HEK293 (cell line): ENCODE measurements at regions not wholly inside any gene's neighbourhood (a gene's known extent, or its start where the extent isn't known, plus 50 kb on each side); places are given as distances from the start of the nearest gene placed in this dataset.

ENCODE experiments used
- CTCF ChIA-PET: fragments of 350-600 bp; formaldehyde crosslinking; extraction: SDS; loops from one replicate; lab custom pipeline; 2021; ENCODE audit warnings: antibody characterized with exemption; lab: Yijun Ruan, JAX
- POLR2A ChIA-PET: fragments of 300-600 bp; formaldehyde crosslinking; extraction: SDS; loops from one replicate; lab custom pipeline; 2020; ENCODE audit warnings: antibody characterized with exemption, inconsistent platforms; lab: Yijun Ruan, JAX
- H3K27ac ChIP-seq: fragments of 200-500 bp; sonication (Bioruptor generic); 2 replicates; pipeline ENCODE4 v1.5.1; 2014; ENCODE audit warnings: low read depth, low read length, control low read depth, inconsistent platforms; ENCODE audit errors: extremely low read depth
- H3K36me3 ChIP-seq, 2 experiments: fragments of 200-500 bp in 1 of 2; sonication (Bioruptor generic) in 1 of 2; 1 replicate in 1 of 2; 2 replicates in 1 of 2; pipeline ENCODE4 v1.5.1; 2014 to 2017; ENCODE audit warnings: inconsistent platforms in 2 of 2, low read length in 2 of 2; ENCODE audit not compliant: control insufficient read depth in 2 of 2, insufficient read depth in 1 of 2
- H3K4me1 ChIP-seq: fragments of 200-500 bp; sonication (Bioruptor generic); 2 replicates; pipeline ENCODE4 v1.5.1; 2014; ENCODE audit warnings: mild to moderate bottlenecking, low read length, inconsistent platforms; ENCODE audit not compliant: control insufficient read depth, insufficient read depth
- H3K4me3 ChIP-seq: 2 replicates; pipeline ENCODE4 v1.5.1; 2011; ENCODE audit warnings: low read depth, mild to moderate bottlenecking, control low read depth, low read length, moderate library complexity
- H3K9me3 ChIP-seq: fragments of 200-500 bp; sonication (Bioruptor generic); 2 replicates; pipeline ENCODE4 v1.5.1; 2014; ENCODE audit warnings: low read depth, low read length, inconsistent platforms; ENCODE audit not compliant: control insufficient read depth, insufficient read depth
- KLF16 ChIP-seq: fragments of 450-650 bp; formaldehyde crosslinking; IDR thresholded peaks from 2 replicates; pipeline ENCODE4 v1.5.1; 2017; ENCODE audit warnings: missing biosample characterization, missing genetic modification characterization
- KLF7 ChIP-seq: fragments of 450-650 bp; formaldehyde crosslinking; IDR thresholded peaks from 2 replicates; pipeline ENCODE4 v1.5.1; 2016; ENCODE audit warnings: missing biosample characterization, missing genetic modification characterization, borderline replicate concordance
- PATZ1 ChIP-seq: fragments of 450-650 bp; formaldehyde crosslinking; IDR thresholded peaks from 2 replicates; pipeline ENCODE4 v1.5.1; 2016; ENCODE audit warnings: missing biosample characterization, missing genetic modification characterization
- PRDM10 ChIP-seq: fragments of 450-650 bp; formaldehyde crosslinking; IDR thresholded peaks from 2 replicates; pipeline ENCODE4 v1.5.1; 2016; ENCODE audit warnings: missing biosample characterization, missing genetic modification characterization
- ZBTB44 ChIP-seq: fragments of 450-650 bp; IDR thresholded peaks from 2 replicates; pipeline ENCODE4 v1.5.1; 2018; ENCODE audit warnings: missing biosample characterization, mild to moderate bottlenecking, missing genetic modification characterization
- ZFP37 ChIP-seq: fragments of 450-650 bp; formaldehyde crosslinking; IDR thresholded peaks from 2 replicates; pipeline ENCODE4 v1.5.1; 2016; ENCODE audit warnings: missing biosample characterization, missing genetic modification characterization
- ZFP69B ChIP-seq: fragments of 450-650 bp; formaldehyde crosslinking; IDR thresholded peaks from 2 replicates; pipeline ENCODE4 v1.5.1; 2016; ENCODE audit warnings: missing biosample characterization, missing genetic modification characterization
- ZNF18 ChIP-seq: fragments of 450-650 bp; formaldehyde crosslinking; IDR thresholded peaks from 2 replicates; pipeline ENCODE4 v1.5.1; 2016; ENCODE audit warnings: missing biosample characterization, missing genetic modification characterization
- ZNF324 ChIP-seq: fragments of 450-650 bp; formaldehyde crosslinking; IDR thresholded peaks from 2 replicates; pipeline ENCODE4 v1.5.1; 2016; ENCODE audit warnings: missing biosample characterization, missing genetic modification characterization
- ZNF354C ChIP-seq: fragments of 450-650 bp; formaldehyde crosslinking; IDR thresholded peaks from 2 replicates; pipeline ENCODE4 v1.5.1; 2016; ENCODE audit warnings: missing biosample characterization, missing genetic modification characterization, low read depth, borderline replicate concordance
- ZNF394 ChIP-seq: fragments of 450-650 bp; formaldehyde crosslinking; IDR thresholded peaks from 2 replicates; pipeline ENCODE4 v1.5.1; 2016; ENCODE audit warnings: missing biosample characterization, missing genetic modification characterization, mild to moderate bottlenecking, moderate library complexity, borderline replicate concordance
- ZNF398 ChIP-seq: fragments of 450-650 bp; formaldehyde crosslinking; IDR thresholded peaks from 2 replicates; pipeline ENCODE4 v1.5.1; 2017; ENCODE audit warnings: missing biosample characterization, missing genetic modification characterization
- ZNF426 ChIP-seq: fragments of 450-650 bp; formaldehyde crosslinking; IDR thresholded peaks from 2 replicates; pipeline ENCODE4 v1.5.1; 2017; ENCODE audit warnings: missing biosample characterization, missing genetic modification characterization, mild to moderate bottlenecking, inconsistent platforms, moderate library complexity
- ZNF513 ChIP-seq: fragments of 450-650 bp; IDR thresholded peaks from 2 replicates; pipeline ENCODE4 v1.5.1; 2018; ENCODE audit warnings: missing biosample characterization, missing genetic modification characterization
- ZNF645 ChIP-seq: fragments of 450-650 bp; formaldehyde crosslinking; IDR thresholded peaks from 2 replicates; pipeline ENCODE4; 2016; ENCODE audit warnings: missing biosample characterization, missing genetic modification characterization
- ZNF701 ChIP-seq: fragments of 450-650 bp; formaldehyde crosslinking; IDR thresholded peaks from 2 replicates; pipeline ENCODE4 v1.5.1; 2016; ENCODE audit warnings: missing biosample characterization, missing genetic modification characterization
- ZNF76 ChIP-seq: fragments of 450-650 bp; formaldehyde crosslinking; IDR thresholded peaks from 2 replicates; pipeline ENCODE4; 2016; ENCODE audit warnings: low read depth, missing biosample characterization, missing genetic modification characterization, borderline replicate concordance
- ZNF776 ChIP-seq: fragments of 450-650 bp; formaldehyde crosslinking; IDR thresholded peaks from 2 replicates; pipeline ENCODE4 v1.5.0; 2017; ENCODE audit warnings: missing biosample characterization, missing genetic modification characterization, borderline replicate concordance
- ZNF792 ChIP-seq: fragments of 450-650 bp; formaldehyde crosslinking; IDR thresholded peaks from 2 replicates; pipeline ENCODE4 v1.5.1; 2016; ENCODE audit warnings: missing biosample characterization, missing genetic modification characterization
- ZNF837 ChIP-seq: fragments of 450-650 bp; formaldehyde crosslinking; IDR thresholded peaks from 2 replicates; pipeline ENCODE4 v1.5.1; 2016; ENCODE audit warnings: missing biosample characterization, missing genetic modification characterization

GRCh38 chr16:26673011-26673410 is 393.7 kb upstream of the C16orf82 start (continued):
- no peak for TF ChIP-seq ZNF18 (tag by site-specific recombination)

GRCh38 chr16:26680671-26681070 is 386.1 kb upstream of the C16orf82 start:
- H3K27ac ChIP-seq = no peak overlapping the region
- no peaks in the 10 kb centered on the region for H3K36me3 ChIP-seq
- POLR2A ChIA-PET = no interaction called here
- CTCF ChIA-PET = no interaction called here
- H3K4me3 ChIP-seq = no peak overlapping the region
- TF ChIP-seq ZBTB44 (no peak), ZNF324 (tag by site-specific recombination) (no peak), PATZ1 (tag by site-specific recombination) (no peak), ZNF792 (tag by site-specific recombination) (no peak), ZFP37 (tag by site-specific recombination) (no peak), ZNF394 (tag by site-specific recombination) (no peak), ZNF701 (no peak)
- TF ChIP-seq, all 188 proteins: peak for 0
- Histone ChIP-seq H3K4me1 (no peaks in the 10 kb centered on the region), H3K9me3 (no peaks in the 10 kb centered on the region)

- Histone ChIP-seq H3K9me3 (no peaks in the 10 kb centered on the region), H3K36me3 (no peaks in the 10 kb centered on the region), H3K4me3 (no peak overlapping the region), H3K4me1 (no peaks in the 10 kb centered on the region), H3K27ac (no peak overlapping the region)
- ChIA-PET CTCF (no interaction called here), POLR2A (no interaction called here)
- TF ChIP-seq KLF16 (tag by site-specific recombination) = no peak
- TF ChIP-seq ZNF645 = no peak
- TF ChIP-seq ZNF513 = no peak
- TF ChIP-seq KLF7 (tag by site-specific recombination) = no peak
- no peak for TF ChIP-seq ZNF76 (tag by site-specific recombination)
- no peak for TF ChIP-seq ZFP69B (tag by site-specific recombination)
- TF ChIP-seq PRDM10 (tag by site-specific recombination) = no peak
- no peak for TF ChIP-seq ZNF776 (tag by site-specific recombination)
- TF ChIP-seq ZNF354C = no peak
- no peak for TF ChIP-seq ZNF837 (tag by site-specific recombination)
- TF ChIP-seq ZNF398 = no peak
- no peak for TF ChIP-seq ZNF426 (tag by site-specific recombination)
Measured at GRCh38 chr16:26688105-26688504, 378.6 kb upstream of the C16orf82 start.
